PFSK-1 (cell line): ENCODE measurements at regions not wholly inside any gene's neighbourhood (a gene's known extent, or its start where the extent isn't known, plus 50 kb on each side); places are given as distances from the start of the nearest gene placed in this dataset.

Experiments used
- FOXP2 ChIP-seq: optimal IDR thresholded peaks from 2 replicates; pipeline ENCODE3; 2011; ENCODE audit warnings: borderline replicate concordance, control low read depth, inconsistent platforms; ENCODE audit not compliant: insufficient read depth; ENCODE audit errors: extremely low read length, extremely low read depth
- POLR2AphosphoS5 ChIP-seq: IDR thresholded peaks from 2 replicates; pipeline ENCODE4 v1.6.1; 2012; ENCODE audit warnings: low read depth, mild to moderate bottlenecking, control low read depth, low read length, moderate library complexity
- REST ChIP-seq, 2 experiments: IDR thresholded peaks; 2 replicates each; pipeline versions ENCODE4 v1.6.1 to v1.8.0; 2011 to 2012; ENCODE audit warnings: low read depth in 2 of 2, low read length in 2 of 2, control low read depth in 1 of 2, inconsistent platforms in 1 of 2, mild to moderate bottlenecking in 1 of 2, moderate library complexity in 1 of 2; ENCODE audit not compliant: insufficient read depth in 1 of 2
- SIN3A ChIP-seq: IDR thresholded peaks from 2 replicates; pipeline ENCODE4 v1.6.1; 2012; ENCODE audit warnings: mild to moderate bottlenecking, low read length, moderate library complexity, borderline replicate concordance; ENCODE audit not compliant: insufficient read depth
- TAF1 ChIP-seq: IDR thresholded peaks from 2 replicates; pipeline ENCODE4 v1.6.1; 2012; ENCODE audit warnings: low read length, control low read depth, borderline replicate concordance; ENCODE audit not compliant: insufficient read depth

GRCh38 chr2:220985561-220985960, 586.5 kb downstream of the EPHA4 start:
- TF ChIP-seq POLR2AphosphoS5 (no peak), TAF1 (no peak), REST (IDR thresholded peaks at IDR 0.05; ENCODE audit: insufficient read depth in 1 of 2, low read depth in 2 of 2, low read length in 2 of 2) (no peak), SIN3A (no peak), FOXP2 (no peak)
